Anterior cingulate cortex (tissue), 58 donors: ENCODE measurements at regions not wholly inside any gene's neighbourhood (a gene's known extent, or its start where the extent isn't known, plus 50 kb on each side); places are given as distances from the start of the nearest gene placed in this dataset.
A peak's percentile ranks its signal among the peaks of the same experiment; 100 is the strongest.

Experiments
- DNase-seq, 58 donors: peaks; one replicate each; lab custom pipeline; 2025; lab: John Stamatoyannopoulos, UW

- DNase-seq = no peak
These were observed 905.8 kb upstream of the ADGRL2 start for GRCh38 chr1:80894921-80895320.

- no peak for DNase-seq
These were observed 907.6 kb upstream of the ADGRL2 start for GRCh38 chr1:80893115-80893514.

GRCh38 chr1:80892539-80892938, 908.2 kb upstream of the ADGRL2 start:
- DNase-seq = peak in 2 of 58 donors; percentile 1 to 7

- no peak for DNase-seq
These were observed 908.9 kb upstream of the ADGRL2 start for GRCh38 chr1:80891871-80892270.

GRCh38 chr1:80882553-80882952, 918.2 kb upstream of the ADGRL2 start:
- DNase-seq = no peak

- no peak for DNase-seq
These were observed 922.4 kb upstream of the ADGRL2 start for GRCh38 chr1:80878343-80878742.

GRCh38 chr1:80876035-80876434, 924.7 kb upstream of the ADGRL2 start:
- DNase-seq = no peak

- DNase-seq = no peak
These were observed 931.4 kb upstream of the ADGRL2 start for GRCh38 chr1:80869299-80869698.

GRCh38 chr1:80847904-80848303, 952.8 kb upstream of the ADGRL2 start:
- DNase-seq = peak in 1 of 58 donors; percentile 2

- no peak for DNase-seq
These were observed 953.8 kb upstream of the ADGRL2 start for GRCh38 chr1:80846966-80847365.

GRCh38 chr1:80842796-80843195, 957.9 kb upstream of the ADGRL2 start:
- no peak for DNase-seq

GRCh38 chr1:80841261-80841660, 959.5 kb upstream of the ADGRL2 start:
- DNase-seq = no peak

GRCh38 chr1:80837066-80837465, 963.7 kb upstream of the ADGRL2 start:
- no peak for DNase-seq

- DNase-seq = no peak
These were observed 964.2 kb upstream of the ADGRL2 start for GRCh38 chr1:80836505-80836904.

- no peak for DNase-seq
These were observed 973.1 kb upstream of the ADGRL2 start for GRCh38 chr1:80827666-80828065.

GRCh38 chr1:80825067-80825466, 975.7 kb upstream of the ADGRL2 start:
- no peak for DNase-seq

- DNase-seq = no peak
These were observed 982.5 kb upstream of the ADGRL2 start for GRCh38 chr1:80818211-80818610.

- DNase-seq = no peak
These were observed 992.8 kb upstream of the ADGRL2 start for GRCh38 chr1:80807981-80808380.

GRCh38 chr1:80806431-80806830, 994.3 kb upstream of the ADGRL2 start:
- no peak for DNase-seq

GRCh38 chr1:80801695-80802094, 999.0 kb upstream of the ADGRL2 start:
- DNase-seq = no peak

- DNase-seq = no peak
These were observed 1001.3 kb upstream of the ADGRL2 start for GRCh38 chr1:80799457-80799856.

- DNase-seq = no peak
These were observed 1021.5 kb upstream of the ADGRL2 start for GRCh38 chr1:80779275-80779674.

GRCh38 chr1:80778094-80778840, 1022.5 kb upstream of the ADGRL2 start:
- DNase-seq = no peak
